ENCODE measurements at regions not wholly inside any gene's neighbourhood (a gene's known extent, or its start where the extent isn't known, plus 50 kb on each side); places are given as distances from the start of the nearest gene placed in this dataset.

GRCh38 chr13:89843621-89844020 lies 1503.9 kb upstream of the MIR17HG start:
- TF ChIP-seq SIRT6 (IDR thresholded peaks at IDR 0.05; ENCODE audit: low read depth, low read length), result no peak
- no peak for TF ChIP-seq NR2C2 (CRISPR knock-in tag; IDR thresholded peaks at IDR 0.05)
- no peak for TF ChIP-seq NR2C2 (tag; IDR thresholded peaks at IDR 0.05)
- TF ChIP-seq CTCF (IDR thresholded peaks at IDR 0.05 in 2 of 3, conservative IDR thresholded peaks at IDR 0.05 in 1 of 3; ENCODE audit: insufficient read depth in 2 of 3, low read depth in 1 of 3, low read length in 3 of 3), result no peak
- TF ChIP-seq ETV6 (IDR thresholded peaks at IDR 0.05; ENCODE audit: borderline replicate concordance in 1 of 2, low read depth in 2 of 2, low read length in 1 of 2), result no peak
- no peak for TF ChIP-seq ETV6 (CRISPR knock-in tag; IDR thresholded peaks at IDR 0.05; ENCODE audit: borderline replicate concordance)
- TF ChIP-seq SRSF1 (IDR thresholded peaks at IDR 0.05; ENCODE audit: low read depth, low read length), result no peak
- TF ChIP-seq DACH1 (IDR thresholded peaks at IDR 0.05; ENCODE audit: partially characterized antibody), result no peak
- no peak for TF ChIP-seq IRF2 (CRISPR knock-in tag; IDR thresholded peaks at IDR 0.05)
- TF ChIP-seq RBM22 (IDR thresholded peaks at IDR 0.05; ENCODE audit: low read depth, low read length, poor library complexity, severe bottlenecking), result no peak
- TF ChIP-seq YY1 (IDR thresholded peaks at IDR 0.05; ENCODE audit: borderline replicate concordance in 1 of 3, control insufficient read depth in 1 of 3, extremely low read depth in 1 of 3, insufficient read depth in 3 of 3, insufficient read length in 1 of 3, insufficient replicate concordance in 2 of 3, low read depth in 1 of 3, low read length in 2 of 3), result no peak
- no peak for TF ChIP-seq POLR2A (conservative IDR thresholded peaks at IDR 0.05)
- TF ChIP-seq EZH2 (IDR thresholded peaks at IDR 0.05; ENCODE audit: borderline replicate concordance, low read depth, low read length), result no peak
- TF ChIP-seq ZNF444 (CRISPR knock-in tag; IDR thresholded peaks at IDR 0.05), result no peak

Data from K562 (cell line).